Nephron progenitor cell (in vitro differentiated cells): ENCODE measurements at regions not wholly inside any gene's neighbourhood (a gene's known extent, or its start where the extent isn't known, plus 50 kb on each side); places are given as distances from the start of the nearest gene placed in this dataset.

Experiments used
- DNase-seq: peaks from one replicate; pipeline ENCODE4 v3.0.0; 2021
- H3K27ac Mint-ChIP-seq: 2 replicates; pipeline ENCODE4 v1.8.0; 2021; ENCODE audit warnings: mild to moderate bottlenecking, moderate library complexity, mixed read lengths
- H3K27me3 Mint-ChIP-seq: 2 replicates; pipeline ENCODE4 v1.8.0; 2021; ENCODE audit warnings: mild to moderate bottlenecking, low read depth, mixed read lengths; ENCODE audit not compliant: poor library complexity
- H3K36me3 Mint-ChIP-seq: 2 replicates; pipeline ENCODE4 v1.8.0; 2021; ENCODE audit warnings: low read depth, mixed read lengths
- H3K4me1 Mint-ChIP-seq: 2 replicates; pipeline ENCODE4 v1.8.0; 2021; ENCODE audit warnings: mixed read lengths
- H3K4me3 Mint-ChIP-seq: 2 replicates; pipeline ENCODE4 v1.8.0; 2021; ENCODE audit warnings: mild to moderate bottlenecking, moderate library complexity, mixed read lengths
- H3K9me3 Mint-ChIP-seq: 2 replicates; pipeline ENCODE4 v1.8.0; 2021; ENCODE audit warnings: mild to moderate bottlenecking, moderate library complexity, mixed read lengths
- TF ChIP-seq, protein P1 (sequence below): fragments of 200-600 bp; sonication (generic); IDR thresholded peaks from 2 replicates; pipeline ENCODE4 v1.5.0; 2021; ENCODE audit warnings: antibody characterized with exemption

DNA sequence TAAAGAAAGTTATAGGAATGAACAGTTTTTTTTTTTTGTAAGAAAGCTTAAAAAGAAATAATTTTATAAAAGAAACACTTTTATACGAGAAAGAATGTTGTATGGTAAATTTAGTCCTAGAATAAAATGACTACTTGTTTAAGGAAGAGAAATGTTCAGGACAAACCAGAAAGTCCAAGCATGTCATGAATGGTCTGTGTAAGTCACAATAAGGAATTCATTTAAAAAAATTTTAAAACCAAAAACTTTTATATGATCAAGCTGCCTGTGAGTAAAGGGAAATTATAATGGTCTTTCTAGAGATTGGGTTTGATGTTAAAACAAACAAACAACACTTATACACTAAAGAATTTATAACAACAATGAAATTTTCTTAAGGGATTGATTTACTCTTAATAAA is 858.9 kb upstream of the PCDH7 start:
- H3K27ac Mint-ChIP-seq, result no peak overlapping the region
- peaks cover 5% of the 10 kb centered on the region for H3K36me3 Mint-ChIP-seq
- peaks cover 2% of the 10 kb centered on the region for H3K27me3 Mint-ChIP-seq
- no peak overlapping the region for H3K4me3 Mint-ChIP-seq
- peaks cover 66% of the 10 kb centered on the region for H3K9me3 Mint-ChIP-seq
- peaks cover 7% of the 10 kb centered on the region for H3K4me1 Mint-ChIP-seq
- TF ChIP-seq, protein P1, sequence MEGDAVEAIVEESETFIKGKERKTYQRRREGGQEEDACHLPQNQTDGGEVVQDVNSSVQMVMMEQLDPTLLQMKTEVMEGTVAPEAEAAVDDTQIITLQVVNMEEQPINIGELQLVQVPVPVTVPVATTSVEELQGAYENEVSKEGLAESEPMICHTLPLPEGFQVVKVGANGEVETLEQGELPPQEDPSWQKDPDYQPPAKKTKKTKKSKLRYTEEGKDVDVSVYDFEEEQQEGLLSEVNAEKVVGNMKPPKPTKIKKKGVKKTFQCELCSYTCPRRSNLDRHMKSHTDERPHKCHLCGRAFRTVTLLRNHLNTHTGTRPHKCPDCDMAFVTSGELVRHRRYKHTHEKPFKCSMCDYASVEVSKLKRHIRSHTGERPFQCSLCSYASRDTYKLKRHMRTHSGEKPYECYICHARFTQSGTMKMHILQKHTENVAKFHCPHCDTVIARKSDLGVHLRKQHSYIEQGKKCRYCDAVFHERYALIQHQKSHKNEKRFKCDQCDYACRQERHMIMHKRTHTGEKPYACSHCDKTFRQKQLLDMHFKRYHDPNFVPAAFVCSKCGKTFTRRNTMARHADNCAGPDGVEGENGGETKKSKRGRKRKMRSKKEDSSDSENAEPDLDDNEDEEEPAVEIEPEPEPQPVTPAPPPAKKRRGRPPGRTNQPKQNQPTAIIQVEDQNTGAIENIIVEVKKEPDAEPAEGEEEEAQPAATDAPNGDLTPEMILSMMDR, result no peak
- DNase-seq, result no peak

DNA sequence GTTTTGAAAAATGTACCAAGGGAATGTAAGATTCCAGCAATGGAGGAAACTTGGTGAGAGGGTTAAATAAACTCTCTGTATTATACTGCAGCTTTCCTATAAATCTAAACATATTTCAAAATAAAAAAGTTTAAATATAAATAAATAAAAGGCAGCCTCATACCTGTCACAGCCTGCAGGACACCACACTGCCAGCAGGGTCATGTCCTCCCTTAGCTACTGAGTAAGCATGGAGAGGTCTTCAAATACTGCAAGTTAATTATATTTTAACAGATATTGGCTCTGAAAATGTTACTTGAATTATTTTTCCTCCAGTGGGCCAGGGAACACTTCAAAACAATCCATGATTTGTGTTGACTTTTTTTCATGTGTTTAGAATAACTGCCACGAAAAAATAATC is 852.8 kb upstream of the PCDH7 start:
- H3K27ac Mint-ChIP-seq, result no peak overlapping the region
- H3K4me1 Mint-ChIP-seq, result no peaks in the 10 kb centered on the region
- no peaks in the 10 kb centered on the region for H3K36me3 Mint-ChIP-seq
- DNase-seq, result no peak
- TF ChIP-seq, protein P1, result peak; percentile 12
- peaks cover 20% of the 10 kb centered on the region for H3K9me3 Mint-ChIP-seq
- peaks cover 3% of the 10 kb centered on the region for H3K27me3 Mint-ChIP-seq
- no peak overlapping the region for H3K4me3 Mint-ChIP-seq

DNA sequence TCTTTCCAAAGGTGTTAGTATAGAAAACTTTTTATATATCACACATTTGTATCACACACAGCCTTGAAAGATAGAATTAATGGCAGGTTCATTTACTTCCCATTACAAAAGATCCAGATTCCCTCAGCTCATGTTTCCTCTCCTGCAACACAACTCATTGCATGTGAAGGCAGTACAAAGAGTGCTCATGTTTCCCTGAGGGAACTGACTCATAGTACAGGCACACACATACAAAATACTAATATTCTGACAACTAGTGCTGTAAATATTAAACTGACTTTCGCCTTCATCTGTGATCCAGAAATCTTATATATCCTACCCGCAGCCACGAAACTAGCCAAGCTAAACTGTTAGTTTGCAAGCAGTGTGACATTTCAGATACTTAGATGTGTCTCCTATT is 819.8 kb upstream of the PCDH7 start:
- TF ChIP-seq, protein P1, result no peak
- H3K36me3 Mint-ChIP-seq, result no peaks in the 10 kb centered on the region

DNA sequence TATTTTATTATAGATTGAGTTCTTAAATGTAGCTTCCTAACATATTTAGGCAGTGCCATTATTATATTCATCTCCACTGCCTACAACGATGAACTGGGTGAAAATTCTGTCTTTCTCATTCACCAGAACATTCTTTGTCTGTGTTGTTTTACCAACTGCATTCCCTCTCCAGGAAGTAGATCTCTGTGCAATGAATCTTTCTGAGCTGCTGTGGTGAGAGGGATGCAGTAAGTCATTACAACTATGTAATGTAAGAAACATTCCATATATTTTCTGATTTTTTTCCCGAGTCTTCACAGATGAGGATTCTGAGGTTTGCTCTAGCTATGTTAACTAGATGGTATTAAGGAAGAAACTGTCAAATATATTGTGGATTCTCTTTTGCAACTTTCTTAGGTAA is 811.9 kb upstream of the PCDH7 start:
- TF ChIP-seq, protein P1, result no peak
- H3K4me3 Mint-ChIP-seq, result no peak overlapping the region
- no peaks in the 10 kb centered on the region for H3K36me3 Mint-ChIP-seq
- no peaks in the 10 kb centered on the region for H3K27me3 Mint-ChIP-seq
- DNase-seq, result no peak
- H3K9me3 Mint-ChIP-seq, result peaks cover 8% of the 10 kb centered on the region
- H3K4me1 Mint-ChIP-seq, result no peaks in the 10 kb centered on the region
- H3K27ac Mint-ChIP-seq, result no peak overlapping the region

More for the DNA sequence above, 819.8 kb upstream of the PCDH7 start:
- Mint-ChIP-seq H3K27me3 (no peaks in the 10 kb centered on the region), H3K4me1 (no peaks in the 10 kb centered on the region), H3K27ac (no peak overlapping the region), H3K4me3 (no peak overlapping the region), H3K9me3 (peaks cover 1% of the 10 kb centered on the region)
- DNase-seq, result no peak

DNA sequence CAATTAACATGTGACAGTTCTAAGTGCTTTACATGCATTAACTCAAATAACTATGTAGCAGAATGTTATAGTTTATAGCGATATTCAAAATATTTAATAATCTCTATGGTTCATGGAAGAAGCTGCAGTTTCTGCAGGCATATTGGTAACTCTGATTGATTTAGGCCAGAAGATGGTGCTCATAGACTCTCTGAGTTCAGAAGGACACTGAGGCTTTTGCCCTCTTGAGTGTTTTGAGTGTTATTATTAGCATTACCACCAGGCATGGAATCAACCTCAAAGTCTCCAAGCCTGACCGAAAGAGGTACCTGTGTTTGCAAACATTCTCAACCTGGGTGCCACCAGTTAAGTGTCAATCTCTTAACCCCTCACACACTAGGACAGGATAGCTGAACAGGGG is 792.3 kb upstream of the PCDH7 start:
- no peaks in the 10 kb centered on the region for H3K4me1 Mint-ChIP-seq
- no peaks in the 10 kb centered on the region for H3K9me3 Mint-ChIP-seq
- DNase-seq, result no peak
- H3K27ac Mint-ChIP-seq, result no peak overlapping the region
- TF ChIP-seq, protein P1, result no peak
- no peaks in the 10 kb centered on the region for H3K36me3 Mint-ChIP-seq
- H3K4me3 Mint-ChIP-seq, result no peak overlapping the region
- no peaks in the 10 kb centered on the region for H3K27me3 Mint-ChIP-seq

DNA sequence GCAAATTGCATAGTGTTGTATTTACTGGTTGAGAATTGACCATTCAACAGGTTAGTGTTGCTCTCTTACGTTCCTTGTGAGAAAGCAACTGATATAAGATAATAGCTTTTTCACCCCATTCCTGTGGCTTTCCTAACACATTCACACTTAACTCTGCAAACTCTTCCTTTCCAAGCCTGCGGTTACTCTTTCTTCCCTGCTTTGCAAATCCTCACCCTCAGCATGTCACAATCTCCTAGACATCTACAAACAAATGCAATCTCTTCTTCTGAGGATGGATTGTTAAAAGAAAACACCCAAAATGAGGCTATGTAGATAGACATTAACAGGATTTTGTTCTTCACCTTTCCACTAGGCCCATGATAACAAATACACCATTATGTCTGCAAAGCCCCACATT is 771.7 kb upstream of the PCDH7 start:
- DNase-seq, result no peak
- Mint-ChIP-seq H3K4me3 (no peak overlapping the region), H3K36me3 (no peaks in the 10 kb centered on the region), H3K27ac (no peak overlapping the region), H3K27me3 (no peaks in the 10 kb centered on the region), H3K9me3 (no peaks in the 10 kb centered on the region), H3K4me1 (no peaks in the 10 kb centered on the region)
- TF ChIP-seq, protein P1, result no peak
